KMS-11 (cell line): ENCODE measurements at regions not wholly inside any gene's neighbourhood (a gene's known extent, or its start where the extent isn't known, plus 50 kb on each side); places are given as distances from the start of the nearest gene placed in this dataset.

Experiments used
- H2AFZ ChIP-seq: fragments of 200-600 bp; sonication (generic); 2 replicates; pipeline ENCODE4 v1.6.1; 2016; ENCODE audit warnings: antibody characterized with exemption, mixed run types, low read depth
- H3K27ac ChIP-seq: fragments of 200-600 bp; sonication (generic); 2 replicates; pipeline ENCODE4 v1.6.1; 2016; ENCODE audit warnings: mild to moderate bottlenecking, mixed run types
- H3K27me3 ChIP-seq: fragments of 200-600 bp; sonication (generic); 2 replicates; pipeline ENCODE4 v1.6.1; 2017; ENCODE audit warnings: mild to moderate bottlenecking, low read depth, mixed run types, moderate library complexity; ENCODE audit not compliant: insufficient read depth
- H3K36me3 ChIP-seq: fragments of 200-600 bp; sonication (generic); 2 replicates; pipeline ENCODE4 v1.6.1; 2017; ENCODE audit warnings: mild to moderate bottlenecking, mixed run types; ENCODE audit not compliant: insufficient read depth
- H3K4me1 ChIP-seq: fragments of 200-600 bp; sonication (generic); 2 replicates; pipeline ENCODE4 v1.6.1; 2016; ENCODE audit warnings: mild to moderate bottlenecking, low read depth, mixed run types; ENCODE audit not compliant: poor library complexity, severe bottlenecking
- H3K4me2 ChIP-seq: fragments of 200-600 bp; sonication (generic); 2 replicates; pipeline ENCODE4 v1.7.0; 2016; ENCODE audit warnings: mild to moderate bottlenecking, mixed run types
- H3K4me3 ChIP-seq: fragments of 200-600 bp; sonication (generic); IDR thresholded peaks from 2 replicates; pipeline ENCODE4 v1.6.1; 2017; ENCODE audit warnings: low read depth, low read length, mixed read lengths; ENCODE audit not compliant: insufficient read depth
- H3K79me2 ChIP-seq: fragments of 200-600 bp; sonication (generic); 2 replicates; pipeline ENCODE4 v1.6.1; 2016; ENCODE audit warnings: low read depth, mixed run types; ENCODE audit not compliant: insufficient read depth
- H3K9ac ChIP-seq: fragments of 200-600 bp; sonication (generic); 2 replicates; pipeline ENCODE4 v1.6.1; 2016; ENCODE audit warnings: mild to moderate bottlenecking, mixed run types
- H4K20me1 ChIP-seq: fragments of 200-600 bp; sonication (generic); 2 replicates; pipeline ENCODE4 v1.6.1; 2016; ENCODE audit warnings: mild to moderate bottlenecking, mixed run types; ENCODE audit not compliant: insufficient read depth
- CTCF ChIP-seq: fragments of 200-600 bp; sonication (generic); conservative IDR thresholded peaks from 2 replicates; pipeline ENCODE4 v1.6.1; 2017; ENCODE audit warnings: low read depth, mild to moderate bottlenecking, antibody characterized with exemption, low read length, moderate library complexity, mixed read lengths

- no peak for TF ChIP-seq CTCF
- H3K27ac ChIP-seq = no peak overlapping the region
These were observed 65.4 kb upstream of the TRPC3 start for GRCh38 chr4:122017296-122017695.

GRCh38 chr4:122015203-122015602, 63.3 kb upstream of the TRPC3 start:
- no peak overlapping the region for H3K9ac ChIP-seq
- H3K27me3 ChIP-seq = no peaks in the 10 kb centered on the region
- H3K4me2 ChIP-seq = no peak overlapping the region
- no peak overlapping the region for H2AFZ ChIP-seq
- TF ChIP-seq CTCF = no peak
- H4K20me1 ChIP-seq = no peaks in the 10 kb centered on the region
- no peaks in the 10 kb centered on the region for H3K36me3 ChIP-seq
- no peak overlapping the region for H3K4me3 ChIP-seq
- no peaks in the 10 kb centered on the region for H3K4me1 ChIP-seq
- no peak overlapping the region for H3K27ac ChIP-seq
- no peaks in the 10 kb centered on the region for H3K79me2 ChIP-seq

More at GRCh38 chr4:122017296-122017695, 65.4 kb upstream of the TRPC3 start:
- Histone ChIP-seq H3K4me3 (no peak overlapping the region), H4K20me1 (no peaks in the 10 kb centered on the region), H2AFZ (no peak overlapping the region), H3K9ac (no peak overlapping the region), H3K27me3 (no peaks in the 10 kb centered on the region), H3K4me2 (no peak overlapping the region), H3K36me3 (no peaks in the 10 kb centered on the region), H3K79me2 (no peaks in the 10 kb centered on the region), H3K4me1 (no peaks in the 10 kb centered on the region)

GRCh38 chr4:122012735-122013134, 60.9 kb upstream of the TRPC3 start:
- no peak for TF ChIP-seq CTCF
- Histone ChIP-seq H3K4me2 (no peak overlapping the region), H3K27ac (no peak overlapping the region), H3K36me3 (no peaks in the 10 kb centered on the region), H4K20me1 (no peaks in the 10 kb centered on the region), H3K27me3 (no peaks in the 10 kb centered on the region), H2AFZ (no peak overlapping the region), H3K4me3 (no peak overlapping the region), H3K9ac (no peak overlapping the region), H3K4me1 (no peaks in the 10 kb centered on the region), H3K79me2 (no peaks in the 10 kb centered on the region)

- H3K36me3 ChIP-seq = no peaks in the 10 kb centered on the region
- H4K20me1 ChIP-seq = no peaks in the 10 kb centered on the region
- H2AFZ ChIP-seq = no peak overlapping the region
- H3K79me2 ChIP-seq = no peaks in the 10 kb centered on the region
- no peak overlapping the region for H3K4me2 ChIP-seq
- no peak overlapping the region for H3K27ac ChIP-seq
- H3K4me3 ChIP-seq = no peak overlapping the region
- no peaks in the 10 kb centered on the region for H3K27me3 ChIP-seq
- no peak overlapping the region for H3K9ac ChIP-seq
- TF ChIP-seq CTCF = no peak
- no peaks in the 10 kb centered on the region for H3K4me1 ChIP-seq
These were observed 58.8 kb upstream of the TRPC3 start for GRCh38 chr4:122010610-122011009.

- Histone ChIP-seq H3K9ac (no peak overlapping the region), H4K20me1 (no peaks in the 10 kb centered on the region), H3K27me3 (no peaks in the 10 kb centered on the region), H3K79me2 (no peaks in the 10 kb centered on the region), H3K27ac (no peak overlapping the region), H3K36me3 (no peaks in the 10 kb centered on the region), H3K4me1 (no peaks in the 10 kb centered on the region), H3K4me3 (no peak overlapping the region), H2AFZ (no peak overlapping the region), H3K4me2 (no peak overlapping the region)
- no peak for TF ChIP-seq CTCF
These were observed 57.7 kb upstream of the TRPC3 start for GRCh38 chr4:122009524-122009923.
